HUES6 (cell line): ENCODE measurements at regions not wholly inside any gene's neighbourhood (a gene's known extent, or its start where the extent isn't known, plus 50 kb on each side); places are given as distances from the start of the nearest gene placed in this dataset.
"Not testable (repeated sequence)": the region's sequence is repeated elsewhere in the genome, so short reads cannot be mapped to it uniquely, and the experiment has no call there.

Source experiments
- H3K27ac ChIP-seq: 2 replicates; pipeline ENCODE4 v1.7.0; 2013; ENCODE audit warnings: low read depth, mild to moderate bottlenecking, low read length, inconsistent platforms
- H3K27me3 ChIP-seq: 2 replicates; pipeline ENCODE4 v1.6.1; 2013; ENCODE audit warnings: low read length; ENCODE audit not compliant: control insufficient read depth, insufficient read depth
- H3K36me3 ChIP-seq: 2 replicates; pipeline ENCODE4 v1.6.1; 2013; ENCODE audit warnings: low read length; ENCODE audit not compliant: control insufficient read depth, insufficient read depth
- H3K4me1 ChIP-seq: 2 replicates; pipeline ENCODE4 v1.6.1; 2013; ENCODE audit warnings: low read length; ENCODE audit not compliant: control insufficient read depth, insufficient read depth
- H3K4me3 ChIP-seq: 2 replicates; pipeline ENCODE4 v1.5.1; 2013; ENCODE audit warnings: low read depth, low read length
- H3K9ac ChIP-seq: one replicate; pipeline ENCODE4 v1.6.1; 2013; ENCODE audit warnings: mild to moderate bottlenecking, low read length
- H3K9me3 ChIP-seq: 2 replicates; pipeline ENCODE4 v1.6.1; 2013; ENCODE audit warnings: low read depth, low read length; ENCODE audit not compliant: control insufficient read depth, insufficient read depth

DNA sequence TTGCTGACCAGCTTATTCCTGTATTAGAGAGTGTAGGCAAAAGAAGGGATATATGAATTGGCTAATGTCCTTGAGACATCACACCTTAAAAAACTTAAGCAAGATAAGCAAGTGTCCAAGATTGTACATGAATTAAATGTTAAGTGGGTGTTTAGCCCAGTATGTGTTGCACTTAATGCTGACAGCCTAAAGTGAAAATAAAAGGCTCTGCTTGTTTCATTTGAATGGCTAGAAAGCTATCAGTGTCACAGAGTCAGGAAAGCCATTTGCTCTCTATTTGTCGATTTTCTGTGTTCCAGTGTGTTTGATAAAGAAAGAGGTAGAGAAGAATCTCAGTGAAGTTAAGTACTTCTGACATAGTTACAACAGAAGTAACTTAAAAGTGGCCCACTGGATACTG lies 744.9 kb downstream of the ANKRD7 start:
- Histone ChIP-seq H3K4me3 (no peak overlapping the region), H3K9me3 (no peaks in the 10 kb centered on the region), H3K4me1 (no peaks in the 10 kb centered on the region), H3K36me3 (no peaks in the 10 kb centered on the region), H3K9ac (no peak overlapping the region), H3K27me3 (no peaks in the 10 kb centered on the region), H3K27ac (no peak overlapping the region)

DNA sequence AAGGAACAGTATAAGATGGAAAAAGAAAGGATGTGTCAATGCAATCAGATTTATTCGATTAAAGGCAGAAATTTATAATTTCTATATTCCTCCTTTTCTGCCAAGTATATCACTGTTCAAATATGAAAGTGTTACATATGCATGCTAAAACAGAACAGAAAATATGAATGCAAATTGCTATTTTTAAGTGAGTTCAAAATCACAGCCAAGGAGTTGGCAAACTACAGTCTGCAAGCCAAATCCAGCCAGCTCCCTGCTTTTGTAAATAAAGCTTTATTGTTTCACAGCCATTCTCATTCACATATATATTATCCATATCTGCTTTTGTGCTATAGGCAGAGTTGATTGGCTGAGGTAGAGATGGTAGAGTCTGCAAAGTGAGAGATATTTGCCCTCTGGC lies 747.2 kb downstream of the ANKRD7 start:
- Histone ChIP-seq H3K4me3 (no peak overlapping the region), H3K9me3 (no peaks in the 10 kb centered on the region), H3K36me3 (no peaks in the 10 kb centered on the region), H3K27ac (no peak overlapping the region), H3K4me1 (no peaks in the 10 kb centered on the region), H3K9ac (no peak overlapping the region), H3K27me3 (no peaks in the 10 kb centered on the region)

DNA sequence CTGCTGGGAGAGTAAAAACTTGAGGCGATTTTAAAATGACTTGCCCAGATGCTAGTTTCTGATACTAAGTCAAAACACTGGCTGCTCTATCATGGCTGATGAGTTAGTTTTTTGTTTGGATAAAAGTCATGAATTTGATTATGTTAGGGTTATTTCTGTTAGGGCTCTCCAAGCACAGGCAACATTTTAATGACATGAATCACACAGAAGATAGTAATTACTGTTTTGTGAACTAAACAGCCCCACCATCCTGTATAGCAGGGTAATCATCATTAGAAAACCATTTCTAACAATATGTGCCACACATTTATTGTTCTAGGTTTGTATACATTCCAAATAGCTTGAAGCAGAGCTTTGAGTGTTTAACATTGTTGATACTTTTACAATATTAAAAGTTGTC lies 750.3 kb downstream of the ANKRD7 start:
- H3K9me3 ChIP-seq = no peaks in the 10 kb centered on the region
- no peaks in the 10 kb centered on the region for H3K36me3 ChIP-seq
- no peaks in the 10 kb centered on the region for H3K4me1 ChIP-seq
- no peaks in the 10 kb centered on the region for H3K27me3 ChIP-seq
- H3K4me3 ChIP-seq = no peak overlapping the region
- H3K27ac ChIP-seq = no peak overlapping the region
- no peak overlapping the region for H3K9ac ChIP-seq

DNA sequence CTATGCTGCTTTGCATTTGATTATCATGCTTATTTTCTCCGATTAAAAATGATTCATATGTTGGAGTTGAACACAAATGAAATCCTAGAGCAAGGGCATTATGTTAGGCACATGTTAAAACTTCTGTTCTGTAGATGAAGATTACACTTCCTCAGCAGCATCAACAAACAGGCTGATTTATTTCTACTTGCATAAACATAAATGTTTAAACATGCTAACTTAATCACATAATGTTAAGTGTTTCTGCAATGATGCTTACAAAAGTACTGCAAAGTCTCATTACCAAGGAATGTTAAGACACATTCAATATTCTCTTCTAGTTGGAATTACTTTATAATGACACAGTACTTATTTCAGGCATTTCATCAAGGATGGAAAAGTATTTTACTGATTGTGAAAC lies 770.8 kb downstream of the ANKRD7 start:
- H3K4me3 ChIP-seq = no peak overlapping the region

DNA sequence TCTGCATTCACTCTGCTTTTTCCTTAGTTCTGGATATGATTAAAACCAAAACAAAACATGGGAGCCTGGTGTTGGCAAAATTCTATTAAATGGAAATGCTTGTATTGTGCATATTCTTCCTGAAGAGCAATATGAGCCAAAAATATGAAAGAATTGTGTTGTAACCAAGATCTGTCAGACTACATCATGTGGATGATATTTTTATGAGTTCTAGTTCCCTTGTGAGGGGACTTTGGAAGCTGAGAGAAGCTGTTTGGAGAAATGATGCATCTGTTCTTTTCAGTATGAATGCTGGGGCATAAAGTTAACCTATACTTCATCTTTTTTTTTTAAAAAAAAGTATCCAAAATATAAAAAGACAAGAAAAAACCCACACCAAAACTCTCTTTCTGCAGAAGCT lies 782.7 kb downstream of the ANKRD7 start:
- H3K36me3 ChIP-seq = no peaks in the 10 kb centered on the region
- no peaks in the 10 kb centered on the region for H3K27me3 ChIP-seq
- no peak overlapping the region for H3K4me3 ChIP-seq
- H3K9ac ChIP-seq = no peak overlapping the region
- H3K4me1 ChIP-seq = no peaks in the 10 kb centered on the region
- H3K27ac ChIP-seq = no peak overlapping the region
- no peaks in the 10 kb centered on the region for H3K9me3 ChIP-seq

More for the DNA sequence above, 770.8 kb downstream of the ANKRD7 start:
- no peaks in the 10 kb centered on the region for H3K4me1 ChIP-seq
- no peaks in the 10 kb centered on the region for H3K27me3 ChIP-seq
- H3K9ac ChIP-seq = no peak overlapping the region
- no peak overlapping the region for H3K27ac ChIP-seq
- no peaks in the 10 kb centered on the region for H3K36me3 ChIP-seq
- H3K9me3 ChIP-seq = no peaks in the 10 kb centered on the region

DNA sequence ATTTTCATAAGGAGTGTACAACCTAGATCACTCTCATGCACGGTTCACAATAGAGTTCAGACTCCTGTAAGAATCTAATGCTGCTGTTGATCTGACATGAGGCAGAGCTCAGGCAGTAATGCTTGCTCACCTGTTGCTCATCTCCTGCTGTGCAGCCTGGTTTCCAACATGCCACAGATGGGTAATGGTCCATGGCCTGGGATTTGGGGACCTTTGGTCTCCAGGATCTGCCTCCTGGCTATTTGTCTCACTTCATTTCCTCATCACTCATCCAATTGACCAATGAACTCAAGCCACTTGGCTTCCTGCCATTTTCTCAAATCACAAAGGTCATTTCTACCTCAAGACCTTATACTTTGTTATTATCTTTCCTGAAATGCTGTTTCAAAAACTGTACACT lies 786.1 kb downstream of the ANKRD7 start:
- Histone ChIP-seq H3K36me3 (no peaks in the 10 kb centered on the region), H3K4me1 (no peaks in the 10 kb centered on the region), H3K4me3 (no peak overlapping the region), H3K27ac (no peak overlapping the region), H3K27me3 (no peaks in the 10 kb centered on the region), H3K9ac (no peak overlapping the region), H3K9me3 (no peaks in the 10 kb centered on the region)

DNA sequence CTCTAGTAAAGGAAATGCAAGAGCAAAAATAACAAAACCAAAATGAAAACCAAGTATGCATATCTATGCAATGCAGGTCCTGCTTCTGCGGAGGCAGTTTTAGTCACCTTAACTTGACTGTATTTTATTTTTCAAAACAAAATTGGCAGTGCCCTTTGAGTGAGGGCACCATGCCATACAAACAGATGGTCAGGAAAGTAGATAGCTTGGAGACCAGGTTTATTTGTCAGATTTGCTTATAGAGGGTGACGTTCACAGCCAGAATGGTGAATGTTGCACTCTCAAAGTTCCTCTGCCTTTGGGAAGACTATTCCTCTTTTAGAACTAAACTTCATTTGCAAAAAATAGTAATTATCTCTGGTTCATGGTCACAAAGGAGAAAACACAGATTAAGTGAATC lies 801.9 kb downstream of the ANKRD7 start:
- Histone ChIP-seq H3K36me3 (no peaks in the 10 kb centered on the region), H3K9me3 (no peaks in the 10 kb centered on the region), H3K27ac (no peak overlapping the region), H3K27me3 (no peaks in the 10 kb centered on the region), H3K4me1 (no peaks in the 10 kb centered on the region), H3K9ac (no peak overlapping the region), H3K4me3 (no peak overlapping the region)

DNA sequence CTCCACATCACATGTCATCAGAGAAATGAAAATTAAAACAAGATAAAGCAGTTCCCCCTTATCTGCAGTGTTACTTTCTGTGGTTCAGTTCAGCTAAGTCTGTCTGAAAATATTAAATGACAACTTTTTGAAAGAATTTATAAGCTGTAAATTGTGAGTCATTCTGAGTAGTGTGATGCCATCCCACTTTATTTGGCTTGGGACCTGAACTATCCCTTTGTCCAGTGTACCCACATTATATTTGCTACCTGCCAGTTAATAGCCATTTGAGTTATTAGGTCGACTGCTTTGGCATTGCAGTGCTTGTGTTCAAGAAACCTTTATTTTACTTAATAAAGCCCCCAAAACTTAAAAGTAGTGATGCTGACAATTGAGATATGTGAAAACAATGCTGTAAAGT lies 804.2 kb downstream of the ANKRD7 start:
- Histone ChIP-seq H3K27ac (no peak overlapping the region), H3K36me3 (no peaks in the 10 kb centered on the region), H3K9ac (no peak overlapping the region), H3K27me3 (no peaks in the 10 kb centered on the region), H3K4me1 (no peaks in the 10 kb centered on the region), H3K4me3 (no peak overlapping the region), H3K9me3 (peaks cover 5% of the 10 kb centered on the region; the same call in 1 of the 2 replicates)

DNA sequence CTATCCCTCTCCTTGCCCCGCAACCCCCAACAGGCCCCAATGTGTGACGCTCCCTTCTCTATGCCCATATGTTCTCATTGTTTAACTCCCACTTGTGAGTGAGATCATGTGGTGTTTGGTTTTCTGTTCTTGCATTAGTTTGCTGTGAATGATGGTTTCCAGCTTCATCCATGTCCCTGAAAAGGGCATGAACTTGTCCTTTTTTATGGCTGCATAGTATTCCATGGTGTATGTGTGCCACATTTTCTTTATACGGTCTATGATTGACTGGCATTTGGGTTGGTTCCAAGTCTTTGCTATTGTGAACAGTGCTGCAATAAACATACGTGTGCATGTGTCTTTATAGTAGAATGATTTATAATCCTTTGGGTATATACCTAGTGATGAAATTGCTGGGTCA lies 807.6 kb downstream of the ANKRD7 start:
- not testable (repeated sequence) for H3K36me3 ChIP-seq, H3K4me1 ChIP-seq, H3K4me3 ChIP-seq, H3K9ac ChIP-seq, H3K27ac ChIP-seq, H3K27me3 ChIP-seq, H3K9me3 ChIP-seq

DNA sequence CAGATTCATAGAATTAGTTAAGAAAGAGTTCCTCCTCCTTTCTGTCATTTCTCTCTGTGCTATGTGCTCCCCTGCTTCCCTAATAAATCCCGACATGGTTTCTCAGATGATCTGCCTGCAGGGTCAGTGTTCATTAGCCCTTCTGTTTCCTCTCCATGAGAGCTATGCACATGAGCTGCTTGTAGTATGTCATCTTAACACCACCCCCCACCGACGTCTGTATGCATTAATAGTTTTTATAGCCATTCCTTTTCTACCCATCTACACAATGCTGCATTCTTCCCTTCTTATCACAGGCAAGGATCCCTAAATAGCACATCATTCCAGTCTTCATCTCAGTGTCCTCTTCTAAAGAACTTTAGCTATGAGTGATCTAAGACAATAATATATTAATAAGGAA lies 809.1 kb downstream of the ANKRD7 start:
- Histone ChIP-seq H3K4me3 (no peak overlapping the region), H3K36me3 (no peaks in the 10 kb centered on the region), H3K27me3 (no peaks in the 10 kb centered on the region), H3K9me3 (peaks cover 5% of the 10 kb centered on the region; the same call in 1 of the 2 replicates), H3K9ac (no peak overlapping the region), H3K4me1 (no peaks in the 10 kb centered on the region), H3K27ac (no peak overlapping the region)

DNA sequence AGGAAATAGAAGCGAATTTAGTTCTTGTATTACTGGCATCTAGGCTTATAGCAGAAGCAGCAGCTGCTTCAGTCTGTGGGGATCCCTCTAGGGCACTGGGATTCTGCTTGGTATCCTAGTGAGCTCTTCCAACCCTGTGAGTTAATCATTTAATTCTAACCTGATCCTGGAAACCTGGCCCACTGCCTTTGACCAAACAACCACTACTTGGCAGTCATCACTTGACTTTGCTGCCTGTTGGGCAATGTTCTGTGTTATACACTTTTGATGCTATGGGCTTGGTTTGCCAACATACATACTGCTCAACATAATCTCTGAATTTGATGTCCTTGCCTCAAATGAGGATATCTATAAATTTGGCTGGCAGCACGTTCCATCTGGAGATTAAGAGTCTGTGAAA lies 813.4 kb downstream of the ANKRD7 start:
- Histone ChIP-seq H3K27ac (no peak overlapping the region), H3K9me3 (peaks cover 8% of the 10 kb centered on the region; the same call in 1 of the 2 replicates), H3K4me3 (no peak overlapping the region), H3K27me3 (no peaks in the 10 kb centered on the region), H3K36me3 (no peaks in the 10 kb centered on the region), H3K4me1 (no peaks in the 10 kb centered on the region), H3K9ac (no peak overlapping the region)

DNA sequence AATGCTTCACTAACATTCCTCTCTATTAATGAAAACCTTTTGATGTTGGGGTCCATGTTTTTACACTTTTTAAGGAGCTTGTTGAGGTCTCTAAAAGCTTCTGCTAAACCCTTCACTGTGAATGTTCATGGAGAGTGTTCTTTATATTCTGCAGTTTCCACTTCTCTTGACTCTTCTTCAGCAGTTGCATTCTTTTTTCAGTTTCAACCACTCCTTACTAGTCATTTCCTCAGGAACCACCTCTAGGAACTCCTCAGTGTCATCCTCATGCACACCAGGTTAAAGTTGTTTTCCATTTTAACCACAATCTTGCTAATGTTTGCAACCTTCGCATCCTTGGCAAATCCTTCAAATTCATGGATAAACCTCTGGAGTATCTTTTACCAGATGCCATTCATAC lies 821.6 kb downstream of the ANKRD7 start:
- Histone ChIP-seq H3K27ac (no peak overlapping the region), H3K36me3 (no peaks in the 10 kb centered on the region), H3K9me3 (peaks cover 8% of the 10 kb centered on the region; the same call in 1 of the 2 replicates), H3K4me3 (no peak overlapping the region), H3K27me3 (no peaks in the 10 kb centered on the region), H3K4me1 (no peaks in the 10 kb centered on the region), H3K9ac (no peak overlapping the region)
